Activated CD4-positive, alpha-beta memory T cell treated with anti-CD3 and anti-CD28 coated beads for 36 hours (primary cell): ENCODE measurements at regions not wholly inside any gene's neighbourhood (a gene's known extent, or its start where the extent isn't known, plus 50 kb on each side); places are given as distances from the start of the nearest gene placed in this dataset.

ENCODE experiments used
- CTCF ChIA-PET: fragments of 350-600 bp; sonication (Branson Sonifier 250); formaldehyde crosslinking; loops from one replicate; lab custom pipeline; 2021; ENCODE audit warnings: antibody characterized with exemption, inconsistent platforms; lab: Charles Lee
- POLR2A ChIA-PET: fragments of 350-600 bp; sonication (Branson Sonifier 250); formaldehyde crosslinking; loops from one replicate; lab custom pipeline; 2021; ENCODE audit warnings: antibody characterized with exemption; lab: Charles Lee
- DNase-seq: peaks from one replicate; pipeline ENCODE4 v3.0.0-alpha.2; 2020
- H3K27ac Mint-ChIP-seq: one replicate; pipeline ENCODE4 v1.8.0; 2021; ENCODE audit warnings: mixed read lengths
- H3K27me3 Mint-ChIP-seq: one replicate; pipeline ENCODE4 v1.8.0; 2021; ENCODE audit warnings: mixed read lengths
- H3K36me3 Mint-ChIP-seq: one replicate; pipeline ENCODE4 v1.8.0; 2021; ENCODE audit warnings: mixed read lengths
- H3K4me1 Mint-ChIP-seq: one replicate; pipeline ENCODE4 v1.8.0; 2021; ENCODE audit warnings: low read depth, mixed read lengths
- H3K4me3 Mint-ChIP-seq: one replicate; pipeline ENCODE4 v1.8.0; 2021; ENCODE audit warnings: mild to moderate bottlenecking, mixed read lengths
- H3K9me3 Mint-ChIP-seq: one replicate; pipeline ENCODE4 v1.8.0; 2021; ENCODE audit warnings: mixed read lengths
- intact Hi-C: fragments of 100-400 bp; cut with micrococcal nuclease; formaldehyde crosslinking; loops from one replicate; pipeline ENCODE4 v1.15.1; 2023

- DNase-seq, result no peak
- Mint-ChIP-seq H3K27me3 (peaks cover 1% of the 10 kb centered on the region), H3K9me3 (no peaks in the 10 kb centered on the region), H3K4me3 (no peak overlapping the region), H3K36me3 (no peaks in the 10 kb centered on the region), H3K4me1 (no peaks in the 10 kb centered on the region), H3K27ac (no peak overlapping the region)
- intact Hi-C loops, result no loop called here
- CTCF ChIA-PET, result no interaction called here
- POLR2A ChIA-PET, result no interaction called here
Observed at GRCh38 chr7:18420108-18420507, 75.4 kb upstream of the HDAC9 start.

GRCh38 chr7:18420748-18421147 lies 74.8 kb upstream of the HDAC9 start:
- Mint-ChIP-seq H3K27ac (no peak overlapping the region), H3K4me3 (no peak overlapping the region), H3K36me3 (no peaks in the 10 kb centered on the region), H3K27me3 (peaks cover 1% of the 10 kb centered on the region), H3K4me1 (no peaks in the 10 kb centered on the region), H3K9me3 (no peaks in the 10 kb centered on the region)
- intact Hi-C loops, result no loop called here
- ChIA-PET CTCF (no interaction called here), POLR2A (no interaction called here)
- no peak for DNase-seq

- ChIA-PET POLR2A (no interaction called here), CTCF (no interaction called here)
- no peaks in the 10 kb centered on the region for H3K4me1 Mint-ChIP-seq
- no peaks in the 10 kb centered on the region for H3K36me3 Mint-ChIP-seq
- H3K27me3 Mint-ChIP-seq, result peaks cover 1% of the 10 kb centered on the region
- intact Hi-C loops, result no loop called here
- no peaks in the 10 kb centered on the region for H3K9me3 Mint-ChIP-seq
- no peak overlapping the region for H3K27ac Mint-ChIP-seq
- H3K4me3 Mint-ChIP-seq, result no peak overlapping the region
- no peak for DNase-seq
Observed at GRCh38 chr7:18421297-18422002, 74.1 kb upstream of the HDAC9 start.

- Mint-ChIP-seq H3K27me3 (no peaks in the 10 kb centered on the region), H3K9me3 (no peaks in the 10 kb centered on the region), H3K36me3 (no peaks in the 10 kb centered on the region), H3K4me1 (no peaks in the 10 kb centered on the region), H3K27ac (no peak overlapping the region), H3K4me3 (no peak overlapping the region)
- CTCF ChIA-PET, result no interaction called here
- intact Hi-C loops, result no loop called here
- POLR2A ChIA-PET, result no interaction called here
- DNase-seq, result no peak
Observed at GRCh38 chr7:18425227-18425626, 70.3 kb upstream of the HDAC9 start.

- ChIA-PET CTCF (no interaction called here), POLR2A (no interaction called here)
- Mint-ChIP-seq H3K9me3 (no peaks in the 10 kb centered on the region), H3K4me1 (no peaks in the 10 kb centered on the region), H3K4me3 (no peak overlapping the region), H3K27me3 (no peaks in the 10 kb centered on the region), H3K27ac (no peak overlapping the region), H3K36me3 (no peaks in the 10 kb centered on the region)
- DNase-seq, result no peak
- intact Hi-C loops, result no loop called here
Observed at GRCh38 chr7:18425838-18426445, 69.6 kb upstream of the HDAC9 start.

- CTCF ChIA-PET, result no interaction called here
- intact Hi-C loops, result no loop called here
- no peaks in the 10 kb centered on the region for H3K4me1 Mint-ChIP-seq
Observed at GRCh38 chr7:18426564-18427226, 68.9 kb upstream of the HDAC9 start.

GRCh38 chr7:18429547-18429946 lies 66.0 kb upstream of the HDAC9 start:
- no peak overlapping the region for H3K4me3 Mint-ChIP-seq
- DNase-seq, result no peak
- intact Hi-C loops, result no loop called here
- H3K9me3 Mint-ChIP-seq, result no peaks in the 10 kb centered on the region
- no peaks in the 10 kb centered on the region for H3K4me1 Mint-ChIP-seq
- H3K27me3 Mint-ChIP-seq, result no peaks in the 10 kb centered on the region
- ChIA-PET POLR2A (no interaction called here), CTCF (no interaction called here)
- H3K36me3 Mint-ChIP-seq, result no peaks in the 10 kb centered on the region
- H3K27ac Mint-ChIP-seq, result no peak overlapping the region

More at GRCh38 chr7:18426564-18427226, 68.9 kb upstream of the HDAC9 start:
- H3K4me3 Mint-ChIP-seq, result no peak overlapping the region
- POLR2A ChIA-PET, result interaction anchor here (0.6 kb wide), 1 partner anchor 270 kb away, joined by 3 read pairs; no protein-coding TSS in a partner anchor
- no peak for DNase-seq
- H3K36me3 Mint-ChIP-seq, result no peaks in the 10 kb centered on the region
- no peak overlapping the region for H3K27ac Mint-ChIP-seq
- H3K27me3 Mint-ChIP-seq, result no peaks in the 10 kb centered on the region
- H3K9me3 Mint-ChIP-seq, result no peaks in the 10 kb centered on the region

GRCh38 chr7:18430810-18431209 lies 64.7 kb upstream of the HDAC9 start:
- Mint-ChIP-seq H3K4me1 (no peaks in the 10 kb centered on the region), H3K9me3 (no peaks in the 10 kb centered on the region), H3K4me3 (no peak overlapping the region), H3K36me3 (no peaks in the 10 kb centered on the region), H3K27me3 (no peaks in the 10 kb centered on the region), H3K27ac (no peak overlapping the region)
- intact Hi-C loops, result no loop called here
- DNase-seq, result no peak
- POLR2A ChIA-PET, result no interaction called here
- CTCF ChIA-PET, result no interaction called here

- no peaks in the 10 kb centered on the region for H3K4me1 Mint-ChIP-seq
- CTCF ChIA-PET, result interaction anchor here (1.0 kb wide), 1 partner anchor 79 kb away, joined by 3 read pairs; no protein-coding TSS in a partner anchor
- intact Hi-C loops, result no loop called here
- H3K9me3 Mint-ChIP-seq, result no peaks in the 10 kb centered on the region
- no peaks in the 10 kb centered on the region for H3K36me3 Mint-ChIP-seq
- POLR2A ChIA-PET, result no interaction called here
- H3K27ac Mint-ChIP-seq, result no peak overlapping the region
- no peak for DNase-seq
- no peak overlapping the region for H3K4me3 Mint-ChIP-seq
- no peaks in the 10 kb centered on the region for H3K27me3 Mint-ChIP-seq
Observed at GRCh38 chr7:18434171-18434570, 61.4 kb upstream of the HDAC9 start.

- H3K36me3 Mint-ChIP-seq, result no peaks in the 10 kb centered on the region
- no peak for DNase-seq
- POLR2A ChIA-PET, result no interaction called here
- CTCF ChIA-PET, result no interaction called here
- no peaks in the 10 kb centered on the region for H3K9me3 Mint-ChIP-seq
- intact Hi-C loops, result no loop called here
- no peak overlapping the region for H3K27ac Mint-ChIP-seq
- H3K4me3 Mint-ChIP-seq, result no peak overlapping the region
- H3K4me1 Mint-ChIP-seq, result no peaks in the 10 kb centered on the region
- no peaks in the 10 kb centered on the region for H3K27me3 Mint-ChIP-seq
Observed at GRCh38 chr7:18437101-18437500, 58.4 kb upstream of the HDAC9 start.

GRCh38 chr7:18440934-18441333 lies 54.6 kb upstream of the HDAC9 start:
- no peak for DNase-seq
- H3K9me3 Mint-ChIP-seq, result no peaks in the 10 kb centered on the region
- ChIA-PET CTCF (no interaction called here), POLR2A (no interaction called here)
- H3K27me3 Mint-ChIP-seq, result no peaks in the 10 kb centered on the region
- H3K4me1 Mint-ChIP-seq, result no peaks in the 10 kb centered on the region
- no peak overlapping the region for H3K4me3 Mint-ChIP-seq
- H3K36me3 Mint-ChIP-seq, result no peaks in the 10 kb centered on the region
- no peak overlapping the region for H3K27ac Mint-ChIP-seq
- intact Hi-C loops, result no loop called here

GRCh38 chr7:18444826-18445225 lies 50.7 kb upstream of the HDAC9 start:
- Mint-ChIP-seq H3K27ac (no peak overlapping the region), H3K9me3 (no peaks in the 10 kb centered on the region), H3K4me1 (no peaks in the 10 kb centered on the region), H3K4me3 (no peak overlapping the region), H3K27me3 (no peaks in the 10 kb centered on the region), H3K36me3 (no peaks in the 10 kb centered on the region)
- no peak for DNase-seq
- ChIA-PET POLR2A (no interaction called here), CTCF (no interaction called here)
- intact Hi-C loops, result no loop called here
